HG02870 (cell line): ENCODE measurements at regions not wholly inside any gene's neighbourhood (a gene's known extent, or its start where the extent isn't known, plus 50 kb on each side); places are given as distances from the start of the nearest gene placed in this dataset.

ENCODE experiments used
- ATAC-seq: cut with Tn5 transposase; IDR thresholded peaks from one replicate; pipeline ENCODE4 v1.9.1; 2021; ENCODE audit warnings: mild to moderate bottlenecking, moderate library complexity; ENCODE audit not compliant: unreplicated experiment

- no peak for ATAC-seq
Measured at GRCh38 chr20:6693178-6693807, 74.2 kb upstream of the BMP2 start.

GRCh38 chr20:6692566-6693173 is 74.8 kb upstream of the BMP2 start:
- ATAC-seq, result no peak

- no peak for ATAC-seq
Measured at GRCh38 chr20:6691516-6691915, 76.0 kb upstream of the BMP2 start.

GRCh38 chr20:6689339-6689973 is 78.0 kb upstream of the BMP2 start:
- ATAC-seq, result no peak

GRCh38 chr20:6686171-6686570 is 81.3 kb upstream of the BMP2 start:
- ATAC-seq, result no peak

- no peak for ATAC-seq
Measured at GRCh38 chr20:6685626-6686025, 81.9 kb upstream of the BMP2 start.

GRCh38 chr20:6685181-6685582 is 82.3 kb upstream of the BMP2 start:
- ATAC-seq, result no peak

GRCh38 chr20:6683021-6683977 is 84.2 kb upstream of the BMP2 start:
- ATAC-seq, result no peak

- ATAC-seq, result no peak
Measured at GRCh38 chr20:6680854-6681253, 86.6 kb upstream of the BMP2 start.

GRCh38 chr20:6680441-6680840 is 87.0 kb upstream of the BMP2 start:
- no peak for ATAC-seq

GRCh38 chr20:6679086-6679485 is 88.4 kb upstream of the BMP2 start:
- no peak for ATAC-seq

- ATAC-seq, result no peak
Measured at GRCh38 chr20:6678101-6678500, 89.4 kb upstream of the BMP2 start.

- no peak for ATAC-seq
Measured at GRCh38 chr20:6674831-6675230, 92.7 kb upstream of the BMP2 start.

GRCh38 chr20:6673071-6673470 is 94.4 kb upstream of the BMP2 start:
- no peak for ATAC-seq

GRCh38 chr20:6671829-6672228 is 95.7 kb upstream of the BMP2 start:
- no peak for ATAC-seq

- no peak for ATAC-seq
Measured at GRCh38 chr20:6668546-6668945, 98.9 kb upstream of the BMP2 start.

GRCh38 chr20:6665621-6666355 is 101.7 kb upstream of the BMP2 start:
- ATAC-seq, result no peak

- ATAC-seq, result no peak
Measured at GRCh38 chr20:6665161-6665560, 102.3 kb upstream of the BMP2 start.

GRCh38 chr20:6664574-6664973 is 102.9 kb upstream of the BMP2 start:
- no peak for ATAC-seq

GRCh38 chr20:6663751-6664388 is 103.6 kb upstream of the BMP2 start:
- no peak for ATAC-seq
